Karpas-422 (cell line): ENCODE measurements at regions not wholly inside any gene's neighbourhood (a gene's known extent, or its start where the extent isn't known, plus 50 kb on each side); places are given as distances from the start of the nearest gene placed in this dataset.
"Not testable (repeated sequence)": the region's sequence is repeated elsewhere in the genome, so short reads cannot be mapped to it uniquely, and the experiment has no call there.

Experiments used
- DNase-seq: peaks from one replicate; pipeline ENCODE4 v3.0.0-alpha.2; 2015
- H2AFZ ChIP-seq: fragments of 200-600 bp; sonication (generic); 2 replicates; pipeline ENCODE4 v1.6.1; 2014; ENCODE audit warnings: antibody characterized with exemption, low read length, mixed read lengths
- H3K27ac ChIP-seq: fragments of 200-600 bp; sonication (generic); 2 replicates; pipeline ENCODE4 v1.5.1; 2014; ENCODE audit warnings: mild to moderate bottlenecking, low read length, moderate library complexity
- H3K27me3 ChIP-seq: fragments of 200-600 bp; sonication (generic); 2 replicates; pipeline ENCODE4 v1.6.1; 2014; ENCODE audit warnings: low read length, mixed read lengths
- H3K36me3 ChIP-seq: fragments of 200-600 bp; sonication (generic); 2 replicates; pipeline ENCODE4 v1.6.1; 2014; ENCODE audit warnings: low read length, mixed read lengths; ENCODE audit not compliant: insufficient read depth
- H3K4me1 ChIP-seq: fragments of 200-600 bp; sonication (generic); 2 replicates; pipeline ENCODE4 v1.6.1; 2014; ENCODE audit warnings: mild to moderate bottlenecking, low read length, mixed read lengths
- H3K4me2 ChIP-seq: fragments of 200-600 bp; sonication (generic); 2 replicates; pipeline ENCODE4 v1.6.1; 2014; ENCODE audit warnings: low read length, low read depth, mild to moderate bottlenecking; ENCODE audit not compliant: poor library complexity, severe bottlenecking
- H3K4me3 ChIP-seq: fragments of 200-600 bp; sonication (generic); 2 replicates; pipeline ENCODE4 v1.5.1; 2014; ENCODE audit warnings: mild to moderate bottlenecking, antibody characterized with exemption, low read length, mixed read lengths
- H3K79me2 ChIP-seq: fragments of 200-600 bp; sonication (generic); 2 replicates; pipeline ENCODE4 v1.6.1; 2014; ENCODE audit warnings: mild to moderate bottlenecking, low read length, mixed read lengths
- H3K9ac ChIP-seq: fragments of 200-600 bp; sonication (generic); 2 replicates; pipeline ENCODE4 v1.6.0; 2014; ENCODE audit warnings: low read length
- H3K9me2 ChIP-seq: fragments of 200-600 bp; sonication (generic), shearing (Covaris generic); replicated peaks from 2 replicates; pipeline ENCODE4 v1.6.0; 2014; ENCODE audit warnings: mild to moderate bottlenecking, low read length, moderate library complexity; ENCODE audit not compliant: insufficient read depth
- H3K9me3 ChIP-seq: fragments of 300-700, 200-600 bp; sonication (generic); 2 replicates; pipeline ENCODE4 v1.6.1; 2014; ENCODE audit warnings: low read length, mixed read lengths
- H4K20me1 ChIP-seq: fragments of 200-600 bp; sonication (generic); 2 replicates; pipeline ENCODE4 v1.6.1; 2014; ENCODE audit warnings: mild to moderate bottlenecking, antibody characterized with exemption, low read length, low read depth; ENCODE audit not compliant: insufficient read depth

GRCh38 chr2:55766947-55767346, 73.3 kb upstream of the PNPT1 start:
- H2AFZ ChIP-seq = no peak overlapping the region
- no peak overlapping the region for H3K9ac ChIP-seq
- H3K36me3 ChIP-seq = no peaks in the 10 kb centered on the region
- H3K9me3 ChIP-seq = no peaks in the 10 kb centered on the region
- DNase-seq = no peak
- no peaks in the 10 kb centered on the region for H4K20me1 ChIP-seq
- no peaks in the 10 kb centered on the region for H3K4me1 ChIP-seq
- H3K79me2 ChIP-seq = no peaks in the 10 kb centered on the region
- H3K4me2 ChIP-seq = no peak overlapping the region
- H3K9me2 ChIP-seq = no peaks in the 10 kb centered on the region
- no peak overlapping the region for H3K27ac ChIP-seq
- no peaks in the 10 kb centered on the region for H3K27me3 ChIP-seq
- H3K4me3 ChIP-seq = no peak overlapping the region

GRCh38 chr2:55765708-55766107, 72.1 kb upstream of the PNPT1 start:
- DNase-seq, H3K9me2 ChIP-seq, H3K36me3 ChIP-seq, H2AFZ ChIP-seq, H3K27ac ChIP-seq, H4K20me1 ChIP-seq, H3K27me3 ChIP-seq, H3K9ac ChIP-seq, H3K9me3 ChIP-seq, H3K79me2 ChIP-seq, H3K4me3 ChIP-seq, H3K4me1 ChIP-seq, H3K4me2 ChIP-seq: not testable (repeated sequence)

- Histone ChIP-seq H3K9me2 (no peaks in the 10 kb centered on the region), H3K27ac (no peak overlapping the region), H3K4me2 (no peak overlapping the region), H4K20me1 (no peaks in the 10 kb centered on the region), H3K36me3 (no peaks in the 10 kb centered on the region), H3K79me2 (no peaks in the 10 kb centered on the region), H3K27me3 (no peaks in the 10 kb centered on the region), H3K4me1 (no peaks in the 10 kb centered on the region), H3K9me3 (no peaks in the 10 kb centered on the region), H3K9ac (no peak overlapping the region), H3K4me3 (no peak overlapping the region), H2AFZ (no peak overlapping the region)
- DNase-seq = no peak
Observed at GRCh38 chr2:55763721-55764120, 70.1 kb upstream of the PNPT1 start.

GRCh38 chr2:55761526-55761925, 67.9 kb upstream of the PNPT1 start:
- H3K27ac ChIP-seq = no peak overlapping the region
- H3K79me2 ChIP-seq = no peaks in the 10 kb centered on the region
- H3K9me3 ChIP-seq = no peaks in the 10 kb centered on the region
- no peaks in the 10 kb centered on the region for H3K36me3 ChIP-seq
- H2AFZ ChIP-seq = no peak overlapping the region
- no peak overlapping the region for H3K9ac ChIP-seq
- no peaks in the 10 kb centered on the region for H4K20me1 ChIP-seq
- H3K9me2 ChIP-seq = no peaks in the 10 kb centered on the region
- no peak overlapping the region for H3K4me3 ChIP-seq
- H3K4me1 ChIP-seq = no peaks in the 10 kb centered on the region
- no peak for DNase-seq
- H3K27me3 ChIP-seq = no peaks in the 10 kb centered on the region
- no peak overlapping the region for H3K4me2 ChIP-seq

- H3K36me3 ChIP-seq = no peaks in the 10 kb centered on the region
- DNase-seq = no peak
- no peaks in the 10 kb centered on the region for H3K9me3 ChIP-seq
- H3K9ac ChIP-seq = no peak overlapping the region
- no peak overlapping the region for H3K4me2 ChIP-seq
- H3K4me1 ChIP-seq = no peaks in the 10 kb centered on the region
- no peaks in the 10 kb centered on the region for H4K20me1 ChIP-seq
- H3K27me3 ChIP-seq = no peaks in the 10 kb centered on the region
- no peaks in the 10 kb centered on the region for H3K9me2 ChIP-seq
- no peak overlapping the region for H3K4me3 ChIP-seq
- H2AFZ ChIP-seq = no peak overlapping the region
- no peaks in the 10 kb centered on the region for H3K79me2 ChIP-seq
- no peak overlapping the region for H3K27ac ChIP-seq
Observed at GRCh38 chr2:55761024-55761423, 67.4 kb upstream of the PNPT1 start.

GRCh38 chr2:55760125-55760524, 66.5 kb upstream of the PNPT1 start:
- Histone ChIP-seq H3K27me3 (no peaks in the 10 kb centered on the region), H2AFZ (no peak overlapping the region), H3K4me2 (no peak overlapping the region), H3K4me3 (no peak overlapping the region), H3K36me3 (no peaks in the 10 kb centered on the region), H3K27ac (no peak overlapping the region), H3K4me1 (no peaks in the 10 kb centered on the region), H3K79me2 (no peaks in the 10 kb centered on the region), H3K9me3 (no peaks in the 10 kb centered on the region), H3K9me2 (no peaks in the 10 kb centered on the region), H4K20me1 (no peaks in the 10 kb centered on the region), H3K9ac (no peak overlapping the region)
- DNase-seq = no peak

- Histone ChIP-seq H3K27me3 (no peaks in the 10 kb centered on the region), H3K27ac (no peak overlapping the region), H3K36me3 (no peaks in the 10 kb centered on the region), H3K9ac (no peak overlapping the region), H3K4me3 (no peak overlapping the region), H3K79me2 (no peaks in the 10 kb centered on the region), H4K20me1 (no peaks in the 10 kb centered on the region), H3K4me1 (no peaks in the 10 kb centered on the region), H2AFZ (no peak overlapping the region), H3K4me2 (no peak overlapping the region), H3K9me3 (no peaks in the 10 kb centered on the region), H3K9me2 (no peaks in the 10 kb centered on the region)
- no peak for DNase-seq
Observed at GRCh38 chr2:55759271-55759921, 65.8 kb upstream of the PNPT1 start.

GRCh38 chr2:55751966-55752365, 58.3 kb upstream of the PNPT1 start:
- Histone ChIP-seq H4K20me1 (no peaks in the 10 kb centered on the region), H2AFZ (no peak overlapping the region), H3K4me1 (no peaks in the 10 kb centered on the region), H3K9ac (no peak overlapping the region), H3K79me2 (no peaks in the 10 kb centered on the region), H3K4me2 (no peak overlapping the region), H3K27me3 (0 out of 2 replicates have a peak, but pooled peaks cover 2% of the 10 kb centered on the region), H3K27ac (no peak overlapping the region), H3K4me3 (no peak overlapping the region), H3K36me3 (no peaks in the 10 kb centered on the region), H3K9me2 (no peaks in the 10 kb centered on the region), H3K9me3 (no peaks in the 10 kb centered on the region)
- no peak for DNase-seq

GRCh38 chr2:55743583-55743982, 49.9 kb upstream of the PNPT1 start:
- no peaks in the 10 kb centered on the region for H3K9me3 ChIP-seq
- H4K20me1 ChIP-seq = no peaks in the 10 kb centered on the region
- H3K27me3 ChIP-seq = no peaks in the 10 kb centered on the region

More at GRCh38 chr2:55743583-55743982, 49.9 kb upstream of the PNPT1 start:
- Histone ChIP-seq H3K36me3 (no peaks in the 10 kb centered on the region), H3K9ac (no peak overlapping the region), H3K27ac (no peak overlapping the region), H3K79me2 (no peaks in the 10 kb centered on the region), H3K4me3 (no peak overlapping the region), H3K4me1 (no peaks in the 10 kb centered on the region), H3K4me2 (no peak overlapping the region), H3K9me2 (no peaks in the 10 kb centered on the region), H2AFZ (no peak overlapping the region)
- no peak for DNase-seq
